SIG-M5 treated with dmso at 0.1 percent for 504 hours (cell line): ENCODE measurements at regions not wholly inside any gene's neighbourhood (a gene's known extent, or its start where the extent isn't known, plus 50 kb on each side); places are given as distances from the start of the nearest gene placed in this dataset.

Experiments used
- DNase-seq: peaks from one replicate; lab custom pipeline; 2025; ENCODE audit not compliant: unreplicated experiment; lab: John Stamatoyannopoulos, UW

GRCh38 chr5:6910950-6911349 lies 197.7 kb downstream of the TENT4A start:
- no peak for DNase-seq

DNA sequence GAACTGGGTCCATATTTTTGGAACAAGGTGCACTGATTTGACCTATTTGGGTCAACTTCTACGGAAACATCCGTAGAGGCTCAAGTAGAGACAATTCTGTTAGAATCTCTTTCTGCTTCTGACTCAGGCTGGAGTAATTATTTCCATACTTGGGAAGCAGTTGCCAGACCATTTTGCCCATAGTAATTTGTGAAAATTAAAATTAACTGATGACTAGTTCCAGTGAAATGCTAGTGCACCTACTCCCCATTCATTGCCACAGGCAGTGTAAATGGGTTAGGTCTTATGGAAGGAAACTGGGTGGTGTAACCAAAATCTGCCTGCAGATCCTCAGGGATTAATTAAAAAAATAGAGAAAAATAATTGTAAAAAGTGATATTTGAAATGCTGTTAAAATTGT lies 201.1 kb downstream of the TENT4A start:
- DNase-seq: no peak

DNA sequence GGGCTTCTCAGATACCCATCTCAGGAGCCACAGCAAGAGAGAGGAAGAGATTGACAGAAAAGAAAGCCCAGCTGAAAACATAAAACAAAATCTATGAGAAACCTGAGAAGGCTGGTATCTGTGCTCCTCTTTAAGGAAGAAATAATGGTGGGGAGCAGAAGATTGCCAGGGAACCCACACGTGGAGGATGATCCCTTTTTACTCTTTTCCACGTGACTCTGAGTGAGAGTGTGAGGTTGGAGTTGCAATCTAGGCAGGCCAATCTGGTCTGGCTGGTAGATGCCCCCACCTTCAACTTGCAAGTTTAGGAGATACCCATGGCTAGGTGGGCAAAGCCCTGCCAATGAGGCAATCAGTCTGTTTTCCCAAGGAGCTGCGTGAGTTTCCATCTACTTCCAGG lies 202.3 kb downstream of the TENT4A start:
- DNase-seq: no peak

GRCh38 chr5:6918255-6918654 lies 205.0 kb downstream of the TENT4A start:
- no peak for DNase-seq

DNA sequence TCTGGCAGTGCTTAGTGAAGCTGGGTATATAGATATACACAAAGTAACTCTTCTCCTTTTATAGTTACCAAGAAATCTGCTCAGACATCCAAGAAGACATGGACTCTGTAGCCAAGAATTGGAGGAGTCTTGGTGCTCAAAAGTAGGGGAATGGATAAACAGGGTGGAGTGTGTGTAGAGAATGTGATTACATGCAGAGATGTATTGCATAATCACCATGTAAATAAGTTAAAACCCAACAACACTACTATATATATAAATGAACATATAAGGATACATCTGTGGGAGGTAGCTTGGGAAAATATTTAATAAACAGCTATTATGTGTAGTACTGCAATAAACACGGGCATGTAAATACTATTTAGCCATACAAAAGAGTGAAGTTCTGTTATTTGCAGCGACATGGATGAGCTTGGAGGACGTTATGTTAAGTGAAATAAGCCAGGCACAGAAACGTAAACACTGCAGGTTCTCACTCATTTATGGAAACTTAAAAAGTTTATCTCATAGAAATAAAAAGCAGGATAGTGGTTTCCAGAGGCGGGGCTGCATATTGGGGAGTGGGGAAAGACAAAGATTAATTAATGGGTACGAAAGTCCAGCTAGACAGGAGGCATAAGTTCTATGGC lies 207.5 kb downstream of the TENT4A start:
- no peak for DNase-seq

GRCh38 chr5:6926491-6927038 lies 213.3 kb downstream of the TENT4A start:
- DNase-seq: no peak

DNA sequence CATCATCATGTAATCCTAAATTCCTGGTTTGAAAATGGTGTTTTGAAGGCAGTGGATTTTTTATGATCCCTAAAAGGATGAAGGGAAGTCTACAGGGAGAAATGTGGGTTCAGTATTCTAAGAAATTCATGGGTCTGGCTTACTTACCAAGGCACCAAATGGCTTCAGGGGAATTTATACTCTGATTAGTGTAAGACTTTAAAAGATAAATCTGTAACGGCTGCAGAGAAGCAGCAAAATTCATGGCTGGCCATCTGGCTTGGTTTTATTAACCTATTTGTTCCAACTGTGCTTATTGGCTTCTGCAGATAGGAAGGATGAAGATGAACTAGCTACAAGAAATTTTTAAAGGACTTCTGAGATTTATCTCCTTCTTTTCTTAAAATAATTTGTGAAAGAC lies 222.8 kb downstream of the TENT4A start:
- no peak for DNase-seq

GRCh38 chr5:6937677-6938076 lies 224.4 kb downstream of the TENT4A start:
- DNase-seq: no peak

DNA sequence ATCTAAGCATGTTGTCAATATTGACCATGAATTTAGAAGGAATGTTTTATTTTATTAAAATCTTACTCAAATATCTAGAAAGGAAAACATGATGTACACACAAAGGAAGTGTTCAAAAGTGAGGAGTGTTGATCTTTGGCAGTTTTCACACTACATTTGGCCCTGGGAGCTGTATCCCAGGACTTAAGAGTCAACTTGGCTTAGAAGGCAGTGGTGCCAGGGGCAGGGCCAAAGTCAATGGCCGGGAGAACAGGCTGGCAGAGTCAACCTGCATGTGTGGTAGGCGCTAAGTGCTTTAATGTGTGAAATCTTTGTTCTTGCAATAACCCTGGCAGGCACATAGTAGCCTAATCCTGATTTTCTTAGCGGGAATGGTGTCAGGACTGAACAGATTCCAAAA lies 228.4 kb downstream of the TENT4A start:
- DNase-seq: no peak

DNA sequence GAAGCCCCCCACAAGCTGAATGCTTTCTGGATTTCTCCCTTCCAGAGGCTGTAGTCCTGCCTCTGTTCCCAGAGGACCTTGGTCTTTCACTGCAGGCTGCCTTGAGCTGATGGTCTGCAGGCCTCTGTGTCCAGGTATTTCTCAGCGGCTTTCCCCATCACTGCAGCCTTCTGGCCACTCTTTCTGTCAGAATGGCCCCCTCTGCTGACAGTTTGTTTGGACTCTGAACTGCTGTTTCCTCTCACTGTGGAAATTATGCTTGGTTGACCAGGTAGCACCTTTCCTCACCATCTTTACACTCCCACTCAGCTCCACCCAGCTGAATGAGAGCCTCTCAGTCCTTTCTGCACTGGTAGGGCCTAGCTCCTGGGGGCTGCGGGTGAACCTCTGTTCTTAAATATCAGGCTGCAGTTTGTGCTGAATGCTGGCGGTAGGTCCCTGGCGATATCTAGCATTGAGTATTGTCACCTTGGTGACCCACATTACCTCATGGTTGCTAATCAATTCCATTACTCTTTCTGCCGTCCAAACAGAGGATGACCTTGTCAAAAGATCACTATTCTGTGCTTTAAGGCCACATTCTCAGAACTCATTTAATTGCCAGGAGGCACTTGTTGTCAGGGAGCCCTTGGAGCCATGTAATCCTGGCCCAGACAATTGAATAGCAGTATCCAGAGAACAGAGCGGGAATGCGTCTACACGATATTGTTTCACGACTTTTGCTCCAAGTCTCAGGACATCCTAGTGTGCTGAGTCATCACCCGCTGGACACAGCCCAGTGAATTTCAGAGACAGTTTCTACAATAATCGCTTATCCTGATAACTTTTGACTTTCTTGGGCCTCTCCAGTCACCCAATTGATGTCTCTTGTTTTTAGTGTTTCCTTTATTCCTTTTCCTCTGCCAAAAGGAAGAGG lies 230.2 kb downstream of the TENT4A start:
- no peak for DNase-seq

DNA sequence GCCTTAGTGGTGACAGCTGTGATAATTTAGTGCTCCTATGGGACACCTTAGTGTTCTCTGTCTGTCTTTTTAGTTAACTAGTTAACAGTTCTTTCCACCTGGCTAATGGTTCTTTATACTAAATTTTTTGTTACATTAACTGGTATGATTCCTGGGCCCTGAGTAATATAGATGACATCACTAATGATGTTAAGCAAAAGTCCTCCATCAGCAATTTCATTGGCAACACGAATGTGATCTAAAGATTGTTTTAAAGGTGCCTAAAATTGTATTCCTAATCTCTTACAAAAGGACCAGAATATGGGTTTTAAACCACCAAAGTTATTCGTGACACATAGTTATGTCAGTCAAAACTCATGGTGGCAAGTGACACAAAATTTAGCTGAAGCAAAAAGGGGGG lies 235.3 kb downstream of the TENT4A start:
- DNase-seq: no peak

- no peak for DNase-seq
Observed at GRCh38 chr5:6949230-6949629, 236.0 kb downstream of the TENT4A start.

GRCh38 chr5:6950250-6950649 lies 237.0 kb downstream of the TENT4A start:
- DNase-seq: no peak

- no peak for DNase-seq
Observed at GRCh38 chr5:6950860-6951259, 237.6 kb downstream of the TENT4A start.

DNA sequence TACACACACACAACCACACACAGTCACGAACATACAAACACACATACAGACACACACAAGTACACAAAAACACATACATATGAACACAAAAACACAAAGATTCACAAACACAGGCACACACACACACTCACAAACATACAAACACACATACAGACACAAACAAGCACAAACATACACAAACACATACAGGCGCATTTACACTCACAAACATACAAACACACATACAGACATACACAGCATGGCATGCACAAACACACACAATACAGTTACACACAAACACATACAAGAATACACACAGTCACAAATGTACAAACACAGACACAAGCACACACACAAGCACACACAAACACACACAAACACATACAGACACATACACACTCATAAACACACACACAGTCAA lies 247.9 kb downstream of the TENT4A start:
- no peak for DNase-seq

GRCh38 chr5:6961837-6962635 lies 248.8 kb downstream of the TENT4A start:
- DNase-seq: no peak

DNA sequence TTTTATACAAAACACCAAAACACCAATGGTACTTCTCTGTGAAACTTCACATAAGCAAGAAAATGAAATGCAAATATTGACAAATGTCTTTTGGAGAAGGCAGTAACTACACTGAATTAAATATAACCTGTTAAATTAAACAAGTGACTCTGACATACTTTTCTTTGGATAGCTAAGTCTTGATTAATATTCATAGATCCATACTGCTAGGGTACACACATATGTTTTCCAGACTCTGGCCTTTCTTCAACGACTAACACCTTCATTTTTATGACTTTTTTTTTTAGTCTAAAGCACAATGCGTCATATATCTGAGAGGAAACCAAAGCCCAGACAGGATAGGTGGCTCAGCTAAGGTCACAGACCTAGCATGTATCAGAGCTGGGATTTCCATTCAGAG lies 263.7 kb downstream of the TENT4A start:
- no peak for DNase-seq

- DNase-seq: no peak
Observed at GRCh38 chr5:6979061-6979460, 265.8 kb downstream of the TENT4A start.

- no peak for DNase-seq
Observed at GRCh38 chr5:6989230-6989629, 276.0 kb downstream of the TENT4A start.

- no peak for DNase-seq
Observed at GRCh38 chr5:6994097-6994496, 280.9 kb downstream of the TENT4A start.

- no peak for DNase-seq
Observed at GRCh38 chr5:6995115-6995514, 281.9 kb downstream of the TENT4A start.
